Dermis blood vessel endothelial cell (primary cell): ENCODE measurements at regions not wholly inside any gene's neighbourhood (a gene's known extent, or its start where the extent isn't known, plus 50 kb on each side); places are given as distances from the start of the nearest gene placed in this dataset.
"Not testable (repeated sequence)": the region's sequence is repeated elsewhere in the genome, so short reads cannot be mapped to it uniquely, and the experiment has no call there.

Experiments used
- DNase-seq: peaks from one replicate; pipeline ENCODE4 v3.0.0; 2010

DNA sequence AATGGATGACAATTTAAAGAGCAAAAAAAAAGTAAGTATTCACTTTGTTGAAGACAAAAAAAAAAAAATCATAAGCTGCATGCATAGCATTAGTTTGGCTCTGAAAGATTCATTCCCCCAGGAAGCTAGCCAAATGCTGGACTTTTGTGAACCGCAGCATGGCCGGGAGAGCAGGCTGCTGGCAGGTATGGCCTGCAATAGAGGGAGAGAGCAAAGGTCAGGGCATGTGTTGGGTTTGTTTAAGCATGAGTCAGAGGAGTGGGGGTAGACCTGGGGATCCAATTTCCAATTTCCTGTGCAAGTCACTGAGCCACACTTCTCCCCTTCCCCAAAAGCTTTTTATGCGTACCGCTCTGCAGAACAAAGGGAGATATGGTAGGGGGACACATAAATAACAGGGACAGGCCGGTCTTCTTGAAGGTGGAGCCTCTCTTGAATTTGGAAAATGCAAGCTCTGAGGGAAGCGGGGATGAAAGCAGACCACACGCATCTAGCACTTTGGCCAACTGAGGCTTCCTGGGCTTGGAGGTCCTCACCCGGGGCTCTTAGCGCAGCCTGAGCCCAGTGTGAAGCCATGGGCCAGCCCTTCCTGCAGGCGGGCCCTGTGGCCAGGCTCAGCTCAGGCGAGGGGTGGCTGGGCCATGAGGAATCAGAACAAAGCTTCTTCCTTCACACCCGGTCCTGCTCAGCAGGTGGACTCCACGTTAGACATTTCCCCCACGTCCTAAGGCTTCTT is 171.1 kb downstream of the TOMM20 start:
- peak; percentile 46 for DNase-seq

DNA sequence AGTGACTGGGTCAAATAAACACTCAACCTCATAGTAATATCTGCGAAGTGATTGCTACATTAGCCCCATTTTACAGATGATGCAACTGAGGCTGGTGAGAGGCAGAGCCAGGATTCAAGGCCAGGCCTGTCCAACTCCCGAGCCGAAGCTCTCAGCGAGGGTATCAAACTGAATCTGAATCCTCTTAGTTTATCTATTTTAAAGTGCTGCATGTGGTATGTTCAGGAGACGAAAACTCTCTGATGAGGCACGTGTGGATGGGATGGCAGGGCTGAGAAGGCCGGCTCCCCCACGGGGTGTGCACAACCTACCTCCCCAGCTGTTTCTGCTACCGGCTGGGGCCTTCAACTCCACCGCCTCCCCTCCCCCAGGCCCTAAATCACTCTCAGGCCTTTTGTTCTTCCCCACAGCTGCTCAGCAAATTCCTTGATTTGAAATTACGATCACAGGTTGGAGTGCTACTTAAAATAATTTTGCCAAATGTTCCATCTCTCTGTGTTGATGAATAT is 171.8 kb downstream of the TOMM20 start:
- DNase-seq, result no peak

DNA sequence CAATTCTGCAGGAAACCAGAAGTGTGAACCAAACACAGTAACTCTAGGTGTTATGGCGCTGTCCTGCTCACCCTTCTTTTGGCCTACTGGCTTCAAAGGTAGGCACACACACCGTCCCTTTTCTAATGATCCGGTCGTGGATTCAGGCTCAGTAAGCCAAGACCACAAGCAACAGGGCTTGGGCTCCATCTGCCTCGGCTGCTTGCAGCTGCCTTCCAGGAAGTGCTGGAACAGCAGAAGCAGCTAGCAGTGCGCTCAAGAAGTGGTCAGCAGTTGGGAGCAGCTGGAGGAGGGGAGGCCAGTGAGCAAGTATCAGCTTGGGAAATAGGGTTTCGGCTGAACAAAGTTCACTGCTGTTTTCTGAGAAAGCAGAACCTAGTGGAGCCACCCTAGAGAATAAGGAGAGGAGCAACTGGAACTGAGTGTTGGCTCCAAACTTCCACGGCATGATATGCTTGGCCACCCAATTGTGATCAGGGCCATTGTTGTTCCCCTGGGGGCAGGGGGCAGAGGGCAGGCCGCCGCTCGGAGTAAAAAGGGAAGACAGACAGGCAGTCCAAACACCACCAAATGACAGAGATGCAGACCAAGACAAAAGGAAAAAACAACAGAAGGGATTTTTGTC is 173.4 kb downstream of the TOMM20 start:
- DNase-seq, result no peak

DNA sequence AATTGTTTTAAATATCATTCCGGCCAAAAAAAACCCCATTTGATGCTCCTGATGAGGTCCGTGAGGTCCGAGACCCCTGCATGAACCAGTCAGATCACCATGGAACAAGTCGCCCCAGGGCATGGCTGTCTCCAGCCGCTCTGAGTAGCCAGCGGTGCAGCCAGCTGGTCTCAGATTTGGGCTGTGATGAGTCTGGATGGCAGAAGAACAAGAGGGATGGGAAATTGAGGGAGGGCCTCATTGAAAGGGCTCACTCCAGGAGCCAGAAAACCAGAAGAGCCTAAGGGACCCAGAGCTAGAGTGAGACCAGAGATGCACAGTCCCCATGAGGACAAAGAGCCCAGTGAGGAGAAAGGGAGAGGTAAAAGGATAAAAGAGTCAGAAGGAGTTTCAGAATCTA is 174.0 kb downstream of the TOMM20 start:
- DNase-seq, result no peak

- no peak for DNase-seq
Measured at GRCh38 chr1:234953655-234954405, 174.8 kb downstream of the TOMM20 start.

DNA sequence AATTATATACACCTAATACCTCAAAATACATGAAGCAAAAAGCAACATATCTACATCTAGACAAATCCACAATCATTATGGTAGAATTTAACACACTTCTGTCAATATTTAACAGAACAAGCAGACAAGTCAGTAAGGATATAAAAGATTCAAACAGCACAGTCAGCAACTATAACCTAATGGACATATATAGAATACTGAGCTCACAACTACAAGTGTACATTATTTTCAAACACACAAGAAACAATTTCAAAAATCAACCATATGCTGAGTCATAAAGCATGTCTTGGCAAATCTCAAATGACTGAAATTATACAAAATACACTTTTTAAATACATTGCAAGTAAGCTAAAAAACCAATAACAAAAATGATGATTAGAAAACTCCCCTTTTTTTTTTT is 178.0 kb downstream of the TOMM20 start:
- DNase-seq, result no peak

GRCh38 chr1:234949528-234949927 is 179.1 kb downstream of the TOMM20 start:
- DNase-seq, result not testable (repeated sequence)

DNA sequence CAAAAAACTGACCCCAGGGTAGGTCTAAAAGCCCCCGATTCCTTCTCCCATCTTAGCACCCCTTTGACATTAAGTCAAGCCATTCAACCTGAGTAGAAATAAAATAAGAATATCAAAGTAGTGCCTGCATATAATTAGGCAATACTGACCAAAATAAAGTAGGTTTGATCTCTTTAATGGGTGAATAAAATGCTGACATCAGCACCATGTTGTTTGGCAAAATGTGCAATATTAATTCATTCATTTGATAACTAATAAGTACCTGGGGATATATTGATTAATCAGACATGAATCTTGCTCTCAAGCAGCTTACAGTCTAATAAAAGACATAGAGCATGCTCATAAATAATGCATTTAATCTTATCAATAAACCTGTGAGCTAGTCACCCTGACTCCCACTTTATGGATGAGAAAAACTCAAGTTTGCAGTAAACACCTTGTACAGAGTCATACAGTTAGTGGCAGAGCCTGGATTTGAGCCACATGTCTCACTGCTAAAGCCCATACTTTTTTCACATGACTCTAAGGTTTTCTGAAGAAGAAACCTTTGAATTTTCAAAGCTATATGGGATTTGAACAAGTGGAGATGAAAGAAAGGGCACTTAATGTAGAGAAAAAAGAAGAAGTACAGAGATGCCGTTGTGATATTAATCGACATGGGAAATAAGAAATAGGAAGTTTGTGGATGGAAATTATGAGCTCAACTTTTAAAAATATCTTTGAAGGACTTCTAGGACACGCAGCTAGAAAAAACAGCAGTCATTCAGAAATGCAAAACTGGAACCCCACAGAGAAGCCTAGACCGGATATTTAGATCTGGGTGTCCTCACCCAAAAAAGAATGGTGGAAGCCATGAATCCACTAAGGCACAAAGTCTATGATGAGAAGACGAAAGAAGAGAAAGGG is 183.9 kb downstream of the TOMM20 start:
- DNase-seq, result no peak

- no peak for DNase-seq
Measured at GRCh38 chr1:234943836-234944402, 184.7 kb downstream of the TOMM20 start.

GRCh38 chr1:234942879-234943506 is 185.6 kb downstream of the TOMM20 start:
- no peak for DNase-seq

- no peak for DNase-seq
Measured at GRCh38 chr1:234942012-234942332, 186.7 kb downstream of the TOMM20 start.

GRCh38 chr1:234941321-234942011 is 187.2 kb downstream of the TOMM20 start:
- no peak for DNase-seq

GRCh38 chr1:234940841-234941240 is 187.8 kb downstream of the TOMM20 start:
- DNase-seq, result no peak

DNA sequence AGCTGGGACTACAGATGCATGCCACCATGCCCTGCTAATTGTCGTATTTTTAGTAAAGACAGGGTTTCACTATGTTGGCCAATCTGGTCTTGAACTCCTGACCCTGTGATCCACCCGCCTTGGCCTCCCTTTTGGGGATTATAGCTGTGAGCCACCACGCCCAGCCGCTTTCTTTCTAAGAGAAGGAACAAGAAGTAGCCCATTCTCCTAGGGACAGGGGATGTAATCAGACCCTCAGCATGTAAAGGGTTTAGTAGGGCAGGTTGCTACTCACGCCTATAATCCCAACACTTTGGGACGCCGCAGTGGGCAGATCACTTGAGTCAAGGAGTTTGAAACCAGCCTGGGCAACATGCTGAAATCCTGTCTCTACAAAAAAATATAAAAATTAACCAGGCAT is 189.7 kb downstream of the TOMM20 start:
- no peak for DNase-seq

DNA sequence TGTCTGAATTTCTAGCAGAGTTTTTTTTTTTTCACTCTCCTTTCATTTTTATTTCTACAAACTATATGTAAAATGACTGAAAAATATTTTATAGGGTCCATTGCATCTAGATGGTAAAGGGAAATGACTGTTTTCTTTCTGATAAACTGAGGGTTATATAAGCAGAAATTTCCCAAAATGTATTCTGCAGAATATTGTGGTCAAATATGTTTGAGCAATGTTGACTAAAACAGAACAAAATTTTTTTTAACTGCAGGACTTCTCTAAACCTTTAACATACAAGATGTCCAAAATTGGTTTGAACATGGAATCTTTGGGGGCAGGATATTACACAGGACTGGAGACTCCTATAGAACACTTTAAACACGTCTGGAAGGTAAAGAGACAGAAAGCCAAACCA is 190.5 kb downstream of the TOMM20 start:
- no peak for DNase-seq

GRCh38 chr1:234936612-234937389 is 191.8 kb downstream of the TOMM20 start:
- no peak for DNase-seq

DNA sequence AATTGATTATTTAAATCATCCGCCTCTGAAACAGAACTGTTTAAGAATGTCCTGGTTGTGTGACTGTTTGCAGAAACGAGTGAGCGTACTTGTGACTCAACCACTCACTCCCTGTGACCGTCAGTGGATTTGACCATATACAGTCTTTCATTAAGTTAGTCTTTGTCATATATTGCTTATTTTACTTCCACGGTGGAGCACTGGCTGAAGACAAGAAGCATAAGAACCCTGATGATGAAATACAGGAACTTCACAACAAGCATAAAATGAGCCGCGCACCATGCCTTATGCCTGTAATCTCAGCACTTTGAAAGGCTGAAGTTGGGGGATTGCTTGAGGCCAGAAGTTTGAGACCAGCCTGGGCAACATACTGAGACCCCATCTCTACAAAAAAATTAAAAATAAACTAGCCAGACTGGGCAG is 194.0 kb downstream of the TOMM20 start:
- DNase-seq, result no peak

- DNase-seq, result peak; percentile 58
Measured at GRCh38 chr1:234933475-234933874, 195.2 kb downstream of the TOMM20 start.

GRCh38 chr1:234932511-234933430 is 195.9 kb downstream of the TOMM20 start:
- DNase-seq, result no peak
